Ammon's horn (tissue), 1 donor: ENCODE measurements at regions not wholly inside any gene's neighbourhood (a gene's known extent, or its start where the extent isn't known, plus 50 kb on each side); places are given as distances from the start of the nearest gene placed in this dataset.
"Not testable (repeated sequence)": the region's sequence is repeated elsewhere in the genome, so short reads cannot be mapped to it uniquely, and the experiment has no call there.

Experiments
- DNase-seq: peaks from one replicate; pipeline ENCODE4 v3.0.0-alpha.2; 2016; ENCODE audit warnings: low spot score

DNA sequence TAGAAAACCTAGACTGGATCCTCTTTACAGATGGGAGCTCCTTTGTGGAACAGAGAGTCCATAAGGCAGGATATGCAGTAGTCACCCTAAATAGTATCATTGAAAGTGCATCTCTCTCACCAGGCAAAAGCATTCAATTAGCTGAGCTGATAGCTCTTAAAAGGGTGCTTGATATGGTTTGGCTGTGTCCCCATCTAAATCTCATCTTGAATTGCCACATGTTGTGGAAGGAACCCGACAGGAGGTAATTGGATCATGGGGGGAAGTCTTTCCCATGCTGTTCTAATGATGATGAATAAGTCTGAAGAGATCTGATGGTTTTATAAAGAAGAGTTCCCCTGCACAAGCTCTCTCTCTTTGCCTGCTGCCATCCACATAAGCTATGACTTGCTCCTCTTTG, 96.2 kb upstream of the RMP24 start:
- DNase-seq, result no peak

DNA sequence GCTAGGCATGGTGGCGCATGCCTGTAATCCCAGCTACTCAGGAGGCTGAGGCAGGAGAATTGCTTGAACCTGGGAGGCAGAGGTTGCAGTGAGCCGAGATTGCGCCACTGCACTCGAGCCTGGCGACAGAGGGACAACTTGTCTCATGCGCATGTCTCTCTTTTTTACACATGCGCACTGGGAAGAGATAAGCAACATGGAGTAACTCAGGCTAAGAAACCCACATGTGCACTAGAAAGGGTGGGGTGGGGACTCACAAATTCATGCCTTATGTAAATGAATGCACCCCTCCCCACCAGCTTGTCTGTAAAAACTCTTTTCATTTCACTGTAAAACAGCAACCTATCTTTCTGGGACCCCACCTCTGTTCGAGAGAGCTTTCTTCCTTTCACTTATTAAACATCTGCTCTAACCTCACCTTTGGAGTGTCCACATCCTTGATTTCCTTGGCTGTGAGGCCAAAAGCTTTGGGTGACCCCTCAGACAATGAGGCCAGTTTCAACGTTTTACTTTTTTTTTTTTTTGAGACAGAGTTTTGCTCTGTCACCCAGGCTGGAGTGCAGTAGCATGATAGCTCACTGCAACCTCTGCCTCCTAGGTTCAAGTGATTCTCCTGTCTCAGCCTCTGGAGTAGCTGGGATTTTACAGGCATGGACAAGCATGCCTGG, 91.6 kb upstream of the RMP24 start:
- no peak for DNase-seq

DNA sequence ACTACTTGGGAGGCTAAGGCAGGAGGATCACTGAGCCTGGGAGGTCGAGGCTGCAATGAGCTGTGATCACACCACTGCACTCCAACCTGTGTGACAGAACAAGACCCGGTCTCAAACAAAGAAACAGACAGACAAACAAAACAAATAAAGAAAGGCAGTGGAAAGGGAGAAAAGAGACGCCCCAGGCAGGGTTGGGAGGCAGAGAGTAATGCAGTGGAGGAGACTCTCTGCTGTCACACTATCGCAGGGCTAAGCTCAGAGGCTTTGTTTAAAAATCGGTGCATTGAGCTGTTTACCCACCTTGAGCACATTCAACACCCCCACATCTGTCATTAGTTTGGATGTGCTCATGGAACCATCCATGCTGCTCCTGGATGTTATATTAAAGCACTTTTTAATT, 84.2 kb upstream of the RMP24 start:
- DNase-seq, result no peak

DNA sequence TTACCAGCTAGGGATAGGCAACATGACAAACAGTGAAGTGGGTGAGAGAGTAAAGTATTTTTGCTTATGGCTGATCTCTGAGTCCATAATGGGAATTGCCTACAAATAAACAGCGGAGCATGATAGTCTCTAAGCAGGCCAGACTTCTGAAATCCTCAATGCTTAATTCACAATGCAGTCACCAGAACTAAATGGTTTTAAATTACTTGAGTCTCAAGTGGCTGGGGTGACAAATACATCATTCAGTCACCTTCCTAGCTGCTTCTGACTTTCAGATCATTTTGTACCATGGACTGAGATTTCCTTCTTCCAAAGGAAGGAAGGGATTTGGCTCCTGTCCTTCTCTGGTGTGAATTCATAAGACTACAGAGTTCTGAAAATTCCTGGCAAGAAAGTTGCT, 82.8 kb upstream of the RMP24 start:
- DNase-seq, result no peak

DNA sequence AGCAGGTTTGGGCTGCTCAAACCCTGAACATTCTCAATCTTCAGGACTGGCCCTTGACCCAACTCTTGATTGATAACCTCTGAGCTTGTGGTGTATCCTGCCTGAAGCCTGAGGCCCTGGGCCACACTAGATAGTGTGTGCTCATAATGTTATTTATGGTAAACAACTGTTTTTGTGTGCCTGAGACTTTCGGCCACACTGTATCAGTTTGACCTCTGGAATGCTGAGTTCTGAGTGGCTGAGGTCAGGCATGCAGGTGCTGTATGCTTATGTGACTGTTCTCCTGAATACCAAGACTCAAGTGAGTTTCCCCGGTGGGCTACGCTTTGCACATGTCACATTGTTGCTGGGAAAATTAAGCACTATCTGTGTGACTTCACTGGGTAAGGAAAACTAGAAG, 82.2 kb upstream of the RMP24 start:
- DNase-seq, result no peak

DNA sequence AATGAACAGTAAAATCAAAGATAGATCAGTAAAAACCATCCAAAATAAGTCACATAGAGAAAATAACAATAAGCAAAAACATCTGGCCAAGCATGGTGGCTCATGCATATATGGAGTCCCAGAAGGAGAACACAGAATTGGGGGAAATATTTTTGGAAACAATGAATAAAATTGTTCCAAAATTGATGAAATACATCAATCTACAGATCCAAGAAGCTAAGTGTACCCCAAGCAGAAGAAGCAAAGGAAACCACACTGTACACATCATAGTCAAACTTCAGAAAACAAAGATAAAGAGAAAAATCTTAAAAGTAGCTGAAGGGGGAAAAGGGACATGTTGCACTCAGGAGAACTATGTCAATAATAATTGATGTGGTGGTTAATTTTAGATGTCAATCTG, 80.4 kb upstream of the RMP24 start:
- DNase-seq, result no peak

DNA sequence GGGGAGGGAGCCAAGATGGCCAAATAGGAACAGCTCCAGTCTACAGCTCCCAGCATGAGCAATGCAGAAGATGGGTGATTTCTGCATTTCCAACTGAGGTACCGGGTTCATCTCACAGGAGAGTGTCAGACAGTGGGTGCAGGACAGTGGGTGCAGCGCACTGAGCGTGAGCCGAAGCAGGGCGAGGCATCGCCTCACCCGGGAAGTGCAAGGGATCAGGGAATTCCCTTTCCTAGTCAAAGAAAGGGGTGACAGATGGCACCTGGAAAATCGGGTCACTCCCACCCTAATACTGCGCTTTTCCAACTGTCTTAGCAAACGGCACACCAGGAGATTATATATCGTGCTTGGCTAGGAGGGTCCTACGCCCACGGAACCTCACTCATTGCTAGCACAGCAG, 75.0 kb upstream of the RMP24 start:
- not testable (repeated sequence) for DNase-seq

DNA sequence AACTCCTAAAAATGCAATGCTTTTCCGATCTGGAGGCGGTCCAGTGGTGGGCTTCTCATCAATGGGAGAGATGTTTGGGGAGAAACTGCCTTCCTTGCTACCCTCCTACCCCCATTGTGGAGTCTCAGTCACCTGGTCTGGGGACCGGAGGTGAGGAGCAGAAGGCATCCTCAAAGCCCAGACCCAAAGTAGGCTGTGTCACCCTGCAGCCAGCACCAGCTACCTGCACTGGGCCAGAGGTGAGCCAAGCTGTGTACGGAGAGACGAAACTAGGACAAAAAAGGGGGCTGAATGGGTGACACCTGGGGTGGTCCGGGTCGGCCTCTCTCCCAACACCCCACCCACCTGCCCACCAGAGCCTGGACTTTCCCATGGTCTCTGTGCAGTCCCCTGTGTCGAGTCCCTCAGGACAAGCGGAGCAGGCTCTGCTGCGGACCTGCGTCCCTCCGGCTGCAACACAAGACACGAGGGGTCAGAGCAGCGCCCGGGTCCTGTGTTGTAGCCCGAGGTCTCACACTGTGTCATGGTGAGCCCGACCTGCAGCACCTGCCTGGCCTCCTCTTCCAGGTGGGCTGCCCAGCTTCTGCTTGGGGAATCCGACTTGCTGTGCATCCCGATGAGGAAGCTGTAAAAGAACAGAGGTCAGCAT, 68.0 kb upstream of the RMP24 start:
- no peak for DNase-seq

DNA sequence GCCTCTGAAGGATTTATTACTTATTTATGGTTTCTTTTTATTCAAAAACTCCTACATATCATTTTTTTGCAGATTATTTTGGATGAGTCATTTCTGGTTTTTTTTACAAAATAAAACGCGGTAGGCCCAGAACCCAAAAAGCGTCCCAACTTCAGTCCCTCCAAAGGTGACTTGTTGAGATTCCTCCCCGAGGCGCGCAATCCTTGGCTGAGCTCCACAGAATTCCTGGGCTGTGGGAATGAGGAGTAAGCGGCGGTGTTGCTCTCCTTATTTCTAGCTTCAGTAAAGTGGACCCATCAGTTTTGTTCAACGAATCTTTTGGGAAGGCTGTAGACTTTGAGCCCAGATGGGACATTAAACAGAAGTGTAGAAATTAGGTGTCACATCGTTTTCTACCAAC, 67.0 kb upstream of the RMP24 start:
- no peak for DNase-seq

DNA sequence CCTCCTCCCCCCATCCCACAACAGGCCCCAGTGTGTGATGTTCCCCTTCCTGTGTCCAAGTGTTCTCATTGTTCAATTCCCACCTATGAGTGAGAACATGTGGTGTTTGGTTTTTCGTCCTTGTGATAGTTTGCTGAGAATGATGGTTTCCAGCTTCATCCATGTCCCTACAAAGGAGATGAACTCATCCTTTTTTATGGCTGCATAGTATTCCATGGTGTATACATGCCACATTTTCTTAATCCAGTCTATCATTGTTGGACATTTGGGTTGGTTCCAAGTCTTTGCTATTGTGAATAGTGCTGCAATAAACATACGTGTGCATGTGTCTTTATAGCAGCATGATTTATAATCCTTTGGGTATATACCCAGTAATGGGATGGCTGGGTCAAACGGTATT, 66.2 kb upstream of the RMP24 start:
- DNase-seq, result not testable (repeated sequence)

DNA sequence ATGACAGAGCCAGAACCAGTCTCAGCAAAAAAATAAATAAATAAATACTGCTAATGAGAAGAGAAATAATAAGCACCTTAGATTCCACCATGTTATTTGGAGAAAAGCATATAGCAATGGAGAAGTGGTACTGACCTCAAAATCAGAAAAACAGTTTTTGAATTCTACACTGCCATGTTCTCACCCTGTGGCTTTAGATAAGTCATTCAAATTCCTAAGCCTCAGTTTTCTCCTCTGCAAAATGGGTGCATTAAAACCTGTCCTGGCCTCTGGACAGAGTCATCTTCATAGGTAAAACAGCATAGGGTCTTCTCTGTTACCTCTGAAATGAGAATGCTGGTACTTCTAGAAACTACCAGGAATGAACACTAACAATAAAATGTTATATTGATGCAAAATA, 62.2 kb upstream of the RMP24 start:
- no peak for DNase-seq

DNA sequence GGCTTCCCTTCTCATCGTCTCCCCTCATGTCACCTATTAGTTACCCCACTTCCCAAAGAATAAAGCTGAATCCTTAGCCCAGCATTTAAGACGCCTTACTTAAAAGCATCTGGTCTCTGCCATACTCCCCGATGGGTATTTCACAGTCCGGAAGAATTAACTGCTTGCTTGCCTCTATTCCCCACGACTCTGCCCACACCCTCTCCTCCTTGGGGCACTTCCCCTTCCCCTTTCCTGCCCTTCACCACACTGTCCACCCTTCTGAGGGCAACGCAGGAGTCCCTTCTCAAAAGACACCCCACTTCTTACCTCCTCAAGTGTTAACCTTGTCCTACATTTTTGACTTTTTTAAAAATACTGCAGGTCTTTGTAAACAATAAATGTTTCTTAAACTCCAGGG, 60.1 kb upstream of the RMP24 start:
- peak; percentile 7 for DNase-seq

DNA sequence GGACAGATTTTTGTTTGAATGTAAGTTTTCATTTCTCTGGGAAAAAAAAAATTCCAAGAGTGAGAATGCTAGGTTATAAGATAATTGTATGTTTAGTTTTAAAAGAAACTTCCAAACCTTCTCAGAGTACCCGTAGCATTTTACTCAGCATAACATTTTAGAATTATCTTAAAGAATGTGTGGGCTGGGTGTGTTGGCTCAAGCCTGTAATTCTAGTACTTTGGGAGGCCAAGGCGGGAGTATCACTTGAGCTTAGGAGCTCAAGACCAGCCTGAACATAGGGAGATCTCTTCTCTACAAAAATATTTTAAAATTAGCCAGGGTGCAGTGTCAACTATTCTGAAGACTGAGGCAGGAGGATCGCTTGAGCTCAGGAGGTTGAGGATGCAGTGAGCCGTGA, 57.4 kb upstream of the RMP24 start:
- no peak for DNase-seq

DNA sequence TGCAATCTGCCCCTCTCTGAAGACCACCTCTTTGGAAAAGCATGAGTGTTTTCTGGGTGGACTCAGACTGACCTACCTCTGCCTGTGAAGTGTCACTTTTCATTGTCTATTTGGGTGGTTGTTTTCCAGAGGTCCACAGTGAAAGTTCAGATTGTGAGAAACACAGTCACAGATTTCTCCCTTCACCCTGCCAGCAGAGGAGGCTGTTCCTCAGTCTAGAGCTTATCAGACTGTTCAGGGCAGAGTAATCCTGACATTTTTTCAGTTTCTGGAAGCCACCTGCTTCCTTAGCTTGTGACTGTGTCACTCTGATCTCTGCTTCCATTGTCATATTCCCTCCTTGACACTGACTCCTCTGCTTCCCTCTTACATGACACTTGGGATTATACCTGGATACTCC, 55.4 kb upstream of the RMP24 start:
- DNase-seq, result no peak

DNA sequence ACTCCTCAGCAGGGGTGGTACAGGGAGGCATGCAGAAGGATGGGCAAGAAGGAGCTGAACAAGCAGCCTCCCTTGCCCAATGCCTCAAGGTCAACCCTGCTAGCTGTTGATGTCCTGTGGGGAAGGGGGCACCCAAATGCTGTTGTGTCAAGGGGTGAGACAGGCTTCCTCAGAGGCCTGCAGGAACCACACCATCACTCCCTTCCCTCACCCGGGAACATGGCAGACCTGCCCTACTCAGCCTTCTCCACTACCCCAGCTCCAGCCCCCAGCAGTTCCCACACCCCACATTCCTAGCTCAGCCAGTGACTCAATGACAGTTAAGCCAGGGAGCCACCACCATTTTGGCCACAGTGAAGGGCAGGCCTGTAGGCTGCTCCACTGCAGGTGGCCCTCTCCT, 53.9 kb upstream of the RMP24 start:
- DNase-seq, result no peak

DNA sequence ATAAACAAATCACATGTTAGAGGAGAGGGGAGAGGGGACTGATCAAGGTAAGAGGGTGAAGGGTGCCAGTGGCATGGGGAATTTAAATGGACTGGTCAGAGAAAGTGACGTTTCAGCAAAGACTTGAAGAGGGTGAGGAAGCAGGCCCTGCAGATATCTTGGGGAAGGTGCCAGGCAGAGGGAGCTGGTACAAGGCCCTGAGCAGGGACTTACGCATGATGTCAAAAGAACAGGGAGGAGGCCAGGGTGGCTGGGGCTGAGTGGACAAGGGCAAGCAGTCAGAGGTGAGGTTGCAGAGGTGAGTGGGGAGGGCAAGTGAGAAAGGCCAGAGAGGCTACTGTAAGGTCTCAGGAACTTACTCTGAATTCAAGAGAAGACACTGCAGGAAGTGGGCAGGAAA, 53.3 kb upstream of the RMP24 start:
- DNase-seq, result no peak

DNA sequence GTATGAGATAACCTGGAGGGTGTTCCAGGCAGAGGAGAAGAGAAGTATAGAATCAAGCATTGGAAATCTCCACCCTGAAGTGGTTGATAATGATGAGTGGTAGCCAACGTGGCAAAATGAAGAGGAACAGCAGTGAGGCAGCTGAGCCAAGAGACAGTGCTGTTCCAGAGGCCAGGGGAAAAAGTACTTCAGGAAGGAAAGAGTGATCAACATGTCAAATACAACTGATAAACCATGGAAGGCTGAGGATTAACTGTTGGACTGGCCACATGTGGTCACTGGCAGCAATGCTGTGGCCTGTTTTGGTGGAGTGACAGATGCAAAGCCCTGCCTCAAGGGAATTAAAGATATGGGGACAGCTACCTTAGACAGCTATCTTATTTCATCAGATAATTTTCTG, 51.9 kb upstream of the RMP24 start:
- DNase-seq, result no peak
